DND-41 (cell line): ENCODE measurements at regions not wholly inside any gene's neighbourhood (a gene's known extent, or its start where the extent isn't known, plus 50 kb on each side); places are given as distances from the start of the nearest gene placed in this dataset.
"Not testable (repeated sequence)": the region's sequence is repeated elsewhere in the genome, so short reads cannot be mapped to it uniquely, and the experiment has no call there.

ENCODE experiments used
- ATAC-seq: fragments of 200-7000 bp; cut with Tn5 transposase; 3 replicates; pipeline ENCODE4 v1.9.1; 2021; ENCODE audit warnings: low read depth; ENCODE audit not compliant: insufficient read depth
- DNase-seq: peaks from one replicate; pipeline ENCODE4 v3.0.0-alpha.2; 2020
- H2AFZ ChIP-seq: 2 replicates; pipeline ENCODE4 v1.6.0; 2012; ENCODE audit warnings: low read depth, low read length
- H3K27ac ChIP-seq: 2 replicates; pipeline ENCODE4 v1.5.1; 2012; ENCODE audit warnings: low read length, inconsistent platforms
- H3K27me3 ChIP-seq: fragments of 200-600 bp; sonication (generic); 2 replicates; pipeline ENCODE4 v1.6.0; 2012; ENCODE audit warnings: low read length, mild to moderate bottlenecking, inconsistent platforms; ENCODE audit not compliant: insufficient read depth, poor library complexity
- H3K36me3 ChIP-seq: 2 replicates; pipeline ENCODE4 v1.5.1; 2012; ENCODE audit warnings: low read length, inconsistent platforms; ENCODE audit not compliant: insufficient read depth
- H3K4me1 ChIP-seq: 2 replicates; pipeline ENCODE4 v1.5.1; 2012; ENCODE audit warnings: mild to moderate bottlenecking, low read length; ENCODE audit not compliant: insufficient read depth
- H3K4me2 ChIP-seq: 2 replicates; pipeline ENCODE4 v1.6.0; 2012; ENCODE audit warnings: mild to moderate bottlenecking, moderate library complexity, low read length, inconsistent platforms; ENCODE audit not compliant: insufficient read depth
- H3K4me3 ChIP-seq, 2 experiments: fragments of 200-600 bp in 1 of 2; shearing (Covaris generic) in 1 of 2; 2 replicates each; pipeline ENCODE4 v1.5.1; 2012 to 2016; ENCODE audit warnings: inconsistent platforms in 2 of 2, low read length in 2 of 2, mild to moderate bottlenecking in 2 of 2, low read depth in 1 of 2, moderate library complexity in 1 of 2
- H3K79me2 ChIP-seq: 2 replicates; pipeline ENCODE4 v1.6.0; 2012; ENCODE audit warnings: low read length, inconsistent platforms; ENCODE audit not compliant: insufficient read depth
- H3K9ac ChIP-seq: 2 replicates; pipeline ENCODE4 v1.6.0; 2012; ENCODE audit warnings: low read depth, mild to moderate bottlenecking, inconsistent platforms, low read length, moderate library complexity
- H3K9me3 ChIP-seq: 2 replicates; pipeline ENCODE4 v1.5.1; 2012; ENCODE audit warnings: low read length, moderate library complexity, mild to moderate bottlenecking, inconsistent platforms; ENCODE audit not compliant: insufficient read depth, severe bottlenecking
- H4K20me1 ChIP-seq: 2 replicates; pipeline ENCODE4 v1.6.0; 2012; ENCODE audit warnings: low read length; ENCODE audit not compliant: insufficient read depth
- CTCF ChIP-seq: IDR thresholded peaks from 2 replicates; pipeline ENCODE4 v1.5.1; 2012; ENCODE audit warnings: borderline replicate concordance, low read length, moderate library complexity, mild to moderate bottlenecking; ENCODE audit not compliant: poor library complexity, severe bottlenecking; ENCODE audit errors: extremely low read depth
- EZH2 ChIP-seq: IDR thresholded peaks from 3 replicates; pipeline ENCODE4 v1.6.1; 2012; ENCODE audit warnings: borderline replicate concordance, low read depth, mild to moderate bottlenecking, moderate library complexity, low read length, inconsistent platforms; ENCODE audit not compliant: severe bottlenecking

GRCh38 chr6:4725136-4725760 lies 51.0 kb upstream of the CDYL start:
- DNase-seq, H3K4me1 ChIP-seq, H3K36me3 ChIP-seq, H3K9me3 ChIP-seq, H3K27ac ChIP-seq, H3K27me3 ChIP-seq, H4K20me1 ChIP-seq, ATAC-seq, H3K79me2 ChIP-seq, H3K4me2 ChIP-seq, H3K9ac ChIP-seq, H3K4me3 ChIP-seq, H2AFZ ChIP-seq: not testable (repeated sequence)

GRCh38 chr6:4724727-4725126 lies 51.5 kb upstream of the CDYL start:
- H3K4me2 ChIP-seq, H3K27me3 ChIP-seq, H3K9me3 ChIP-seq, H3K9ac ChIP-seq, H3K36me3 ChIP-seq, H3K4me1 ChIP-seq, H3K79me2 ChIP-seq, H3K27ac ChIP-seq, H4K20me1 ChIP-seq, H2AFZ ChIP-seq, ATAC-seq, H3K4me3 ChIP-seq, DNase-seq: not testable (repeated sequence)

GRCh38 chr6:4723383-4723782 lies 52.8 kb upstream of the CDYL start:
- H3K9ac ChIP-seq: no peak overlapping the region
- no peak for DNase-seq
- no peaks in the 10 kb centered on the region for H4K20me1 ChIP-seq
- no peak overlapping the region for H3K4me3 ChIP-seq
- H2AFZ ChIP-seq: no peak overlapping the region
- H3K4me2 ChIP-seq: no peak overlapping the region
- no peak for ATAC-seq
- no peaks in the 10 kb centered on the region for H3K9me3 ChIP-seq
- H3K79me2 ChIP-seq: no peaks in the 10 kb centered on the region
- H3K27ac ChIP-seq: no peak overlapping the region
- no peaks in the 10 kb centered on the region for H3K36me3 ChIP-seq
- H3K27me3 ChIP-seq: peaks cover 2% of the 10 kb centered on the region
- H3K4me1 ChIP-seq: no peaks in the 10 kb centered on the region
- no peak for TF ChIP-seq CTCF
- TF ChIP-seq EZH2: no peak

- H3K27me3 ChIP-seq, DNase-seq, H3K36me3 ChIP-seq, H3K4me3 ChIP-seq, H4K20me1 ChIP-seq, H3K27ac ChIP-seq, H3K79me2 ChIP-seq, H2AFZ ChIP-seq, ATAC-seq, H3K4me2 ChIP-seq, H3K9ac ChIP-seq, H3K9me3 ChIP-seq, H3K4me1 ChIP-seq: not testable (repeated sequence)
Measured at GRCh38 chr6:4721368-4721767, 54.8 kb upstream of the CDYL start.

GRCh38 chr6:4719491-4719890 lies 56.7 kb upstream of the CDYL start:
- Histone ChIP-seq H3K79me2 (no peaks in the 10 kb centered on the region), H3K36me3 (no peaks in the 10 kb centered on the region), H3K27me3 (no peaks in the 10 kb centered on the region), H3K4me2 (no peak overlapping the region), H3K9ac (no peak overlapping the region), H3K4me1 (no peaks in the 10 kb centered on the region), H3K9me3 (no peaks in the 10 kb centered on the region), H3K4me3 (no peak overlapping the region), H3K27ac (no peak overlapping the region), H4K20me1 (no peaks in the 10 kb centered on the region), H2AFZ (no peak overlapping the region)
- TF ChIP-seq EZH2: no peak
- TF ChIP-seq CTCF: no peak
- DNase-seq (no peak), ATAC-seq (no peak)
